Left colon (tissue), 2 donors: ENCODE measurements at regions not wholly inside any gene's neighbourhood (a gene's known extent, or its start where the extent isn't known, plus 50 kb on each side); places are given as distances from the start of the nearest gene placed in this dataset.
"Not testable (repeated sequence)": the region's sequence is repeated elsewhere in the genome, so short reads cannot be mapped to it uniquely, and the experiment has no call there.

Experiments used
- ATAC-seq: fragments of 200-7000 bp; cut with Tn5 transposase; one replicate; pipeline ENCODE4 v1.9.1; 2020; ENCODE audit warnings: mild to moderate bottlenecking, moderate library complexity
- DNase-seq, 2 donors: peaks; one replicate each; pipeline ENCODE4 v3.0.0-alpha.2; 2020
- intact Hi-C, 2 donors: fragments of 100-400 bp; cut with DNase I in 1 of 2; cut with micrococcal nuclease in 1 of 2; formaldehyde crosslinking; loops; one replicate each; pipeline versions ENCODE4 v1.11.2 to v1.14.0; 2022; cut with DNase I, micrococcal nuclease
- donor health status: DM: no; HTN: no; CAD: no.
- donor health status: DM: yes; HTN: yes; CAD: no.

- ATAC-seq (no peak), DNase-seq (no peak)
- intact Hi-C loops = no loop called here
These were observed 97.8 kb upstream of the IPO9 start for GRCh38 chr1:201731142-201731541.

- no peak for DNase-seq
- no peak for ATAC-seq
- intact Hi-C loops = no loop called here
These were observed 97.4 kb upstream of the IPO9 start for GRCh38 chr1:201731592-201731991.

DNA sequence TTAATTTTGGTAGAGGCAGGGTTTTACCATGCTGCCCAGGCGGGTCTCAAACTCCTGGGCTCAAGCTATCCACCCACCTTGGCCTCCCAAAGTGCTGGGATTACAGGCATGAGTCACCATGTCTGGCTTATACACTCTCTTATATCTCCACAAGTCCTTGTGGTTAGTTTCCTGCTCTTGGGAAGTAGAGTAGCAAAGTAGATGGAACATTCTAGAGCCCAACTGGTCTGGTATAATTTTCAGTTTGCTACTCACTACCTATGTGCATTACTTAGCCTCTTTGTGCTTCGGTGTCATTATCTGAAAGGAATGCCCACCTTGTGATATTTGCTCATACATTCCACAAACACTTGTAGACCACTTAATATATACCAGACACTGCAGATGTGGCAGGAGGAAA, 96.6 kb upstream of the IPO9 start:
- intact Hi-C loops = no loop called here
- ATAC-seq = no peak
- DNase-seq = no peak

GRCh38 chr1:201734221-201734620, 94.7 kb upstream of the IPO9 start:
- ATAC-seq, intact Hi-C loops, DNase-seq: not testable (repeated sequence)

GRCh38 chr1:201734786-201735185, 94.2 kb upstream of the IPO9 start:
- no peak for DNase-seq
- no peak for ATAC-seq
- intact Hi-C loops = no loop called here

DNA sequence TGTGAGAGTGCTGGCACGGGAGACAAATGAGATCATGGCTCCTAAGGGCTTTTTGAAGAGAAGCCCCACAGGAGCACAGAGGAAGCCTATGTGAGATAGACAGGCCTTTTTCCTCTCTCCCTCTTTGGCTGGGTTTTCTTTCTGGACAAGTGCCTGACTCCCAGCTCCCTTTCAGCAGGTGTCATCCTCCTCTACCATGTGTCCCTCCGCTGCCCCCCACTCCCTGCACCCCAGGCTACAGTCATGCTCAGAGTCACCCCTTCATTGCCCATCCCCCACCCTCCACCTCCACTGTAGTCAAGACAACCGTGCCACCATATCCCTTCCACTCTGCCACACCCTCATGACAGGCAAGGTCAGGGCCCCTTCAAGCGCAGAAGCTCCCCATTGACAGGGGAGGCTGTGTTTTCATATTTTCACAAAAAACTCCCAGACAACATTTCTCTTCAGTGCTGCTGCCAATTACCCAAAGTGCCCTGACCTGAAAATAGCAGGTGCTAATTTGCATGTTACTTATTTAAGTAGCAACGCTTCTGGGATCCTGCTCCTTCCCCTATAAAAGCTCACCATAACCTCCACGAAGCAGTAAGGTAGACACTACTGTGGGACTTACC, 92.1 kb upstream of the IPO9 start:
- no peak for DNase-seq
- ATAC-seq = no peak
- intact Hi-C loops = no loop called here

DNA sequence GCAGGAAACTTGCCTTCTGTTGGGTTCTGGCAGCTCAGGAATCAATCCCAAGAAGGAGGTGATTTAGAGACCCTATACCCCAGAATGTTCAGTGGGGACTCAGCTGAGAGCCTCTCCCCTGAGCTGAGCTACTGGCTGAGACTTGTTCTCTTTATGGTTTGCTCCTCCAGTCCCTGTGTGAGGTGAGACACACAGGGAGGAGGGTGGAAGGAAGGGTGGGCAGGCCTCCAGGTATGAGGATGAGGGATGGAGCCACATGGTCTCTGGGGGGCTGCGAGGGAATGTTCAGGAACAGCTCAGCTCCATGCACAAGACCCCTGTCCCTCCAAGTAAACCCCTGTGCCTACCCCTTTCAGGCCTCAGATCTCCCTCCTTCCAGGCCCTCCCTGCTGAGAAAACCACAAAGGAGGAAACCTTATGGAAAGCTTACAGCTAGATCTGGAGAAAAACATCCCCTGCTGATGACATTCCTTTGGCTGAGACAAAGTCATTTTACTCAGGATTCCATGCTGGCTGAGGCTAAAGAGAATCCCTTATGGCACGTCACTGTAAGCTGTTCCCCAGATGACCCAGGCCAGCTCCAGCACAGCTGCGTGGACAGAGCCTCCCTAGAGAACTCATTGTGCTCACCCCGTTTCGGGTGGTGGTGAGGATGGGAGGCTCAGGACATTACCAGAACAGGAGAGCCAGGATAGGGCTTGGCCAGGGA, 91.5 kb upstream of the IPO9 start:
- DNase-seq (no peak), ATAC-seq (no peak)
- intact Hi-C loops = no loop called here

DNA sequence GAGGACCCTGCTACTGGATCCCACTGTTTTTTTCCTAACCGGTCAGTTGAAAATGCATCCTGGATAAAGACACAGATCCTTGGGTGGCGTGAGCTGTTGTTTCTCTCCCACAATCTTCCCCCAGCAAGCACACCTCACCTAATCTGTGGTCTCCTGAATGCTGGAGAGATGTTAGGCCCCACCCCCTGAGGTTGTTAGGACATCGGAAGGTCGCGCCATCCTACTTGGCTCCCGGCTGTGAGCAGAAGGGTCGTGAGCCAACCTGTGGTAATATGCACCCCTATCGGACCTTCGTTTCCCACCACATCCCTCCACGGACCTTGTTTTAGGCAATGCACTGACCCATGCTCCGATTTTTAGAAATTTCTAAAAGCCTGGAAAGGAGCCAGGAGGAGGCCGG, 89.9 kb upstream of the IPO9 start:
- no peak for DNase-seq
- intact Hi-C loops = no loop called here

GRCh38 chr1:201739492-201740085, 89.4 kb upstream of the IPO9 start:
- ATAC-seq (peak; percentile 94), DNase-seq (peak; percentile 72 to 83)
- intact Hi-C loops = no loop called here

More for the DNA sequence above, 89.9 kb upstream of the IPO9 start:
- peak; percentile 12 for ATAC-seq

DNA sequence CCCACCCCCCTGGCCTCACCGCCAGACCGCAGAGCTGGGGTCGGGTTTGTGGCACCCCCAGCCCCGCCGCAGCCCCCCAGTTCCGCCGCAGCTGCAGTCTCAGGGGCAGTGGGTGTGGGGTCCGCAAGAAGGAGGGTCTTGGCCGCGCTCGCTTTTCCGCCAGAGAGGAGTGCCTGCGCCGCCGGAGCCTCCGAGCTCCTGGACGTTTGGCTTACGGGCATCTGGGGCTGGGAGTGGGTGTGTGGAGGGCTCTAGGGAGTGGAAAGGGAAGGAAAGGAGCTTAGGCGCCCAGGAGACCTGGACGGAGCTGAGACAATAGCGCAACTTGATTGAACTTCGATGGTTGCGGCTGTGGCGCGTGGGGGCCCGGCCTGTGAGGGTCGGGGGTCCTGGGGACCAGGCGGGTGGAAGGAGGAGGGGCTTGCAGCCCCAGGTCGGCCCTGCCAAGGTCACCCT, 88.8 kb upstream of the IPO9 start:
- ATAC-seq (peak; percentile 47), DNase-seq (peak in 1 of 2 donors; percentile 31)
- intact Hi-C loops = no loop called here

GRCh38 chr1:201740670-201741111, 88.3 kb upstream of the IPO9 start:
- peak; percentile 42 for ATAC-seq
- DNase-seq = peak in 1 of 2 donors; percentile 32
- intact Hi-C loops = no loop called here

DNA sequence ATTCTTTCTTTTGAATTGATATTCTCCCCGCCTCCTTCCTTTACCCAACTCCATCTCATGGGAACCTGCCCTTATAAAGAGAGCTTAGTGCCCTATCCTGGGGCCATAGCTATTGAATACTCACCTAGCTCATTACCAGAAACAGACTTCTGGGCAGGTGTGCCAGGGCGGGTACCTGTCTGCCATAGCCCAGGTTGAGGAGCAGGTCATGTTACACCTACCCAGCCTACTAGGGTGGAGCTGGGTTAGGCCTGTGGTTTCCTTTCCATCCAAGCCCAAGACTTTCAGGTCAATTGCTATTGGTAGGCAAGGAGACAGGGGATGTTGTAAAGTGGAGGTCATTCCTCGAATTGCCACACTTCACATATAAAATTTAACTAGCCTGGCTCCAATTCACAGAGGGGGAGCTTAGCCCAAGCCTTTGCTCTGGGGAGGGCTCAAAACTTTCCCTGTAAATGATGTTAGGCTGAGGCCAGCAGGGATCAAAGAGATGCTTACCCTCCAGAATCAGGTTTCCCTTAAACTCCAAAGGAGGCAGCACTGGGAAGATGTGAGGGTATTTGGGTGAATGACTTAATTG, 87.1 kb upstream of the IPO9 start:
- ATAC-seq (peak; percentile 48), DNase-seq (no peak)
- intact Hi-C loops = no loop called here

DNA sequence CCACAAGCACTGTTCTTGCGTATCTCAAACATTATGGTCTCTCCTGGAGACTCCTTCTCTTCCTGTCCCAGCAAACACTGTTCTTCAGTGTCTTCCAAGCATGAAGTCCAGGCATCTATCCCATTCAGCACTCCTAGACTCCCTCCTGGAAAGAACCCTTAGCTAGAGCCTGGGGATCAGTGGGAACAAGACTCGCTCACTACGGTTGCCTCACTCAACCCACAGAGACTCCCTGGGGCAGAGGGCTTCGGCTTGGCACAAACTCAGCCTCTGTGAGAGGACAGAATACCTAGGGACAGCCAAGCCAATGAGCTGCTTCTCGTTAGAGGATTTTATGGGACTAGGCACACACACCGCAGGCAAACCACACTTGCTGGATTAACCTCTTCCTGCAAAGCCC, 86.5 kb upstream of the IPO9 start:
- intact Hi-C loops = no loop called here
- ATAC-seq = no peak

GRCh38 chr1:201742955-201743805, 85.8 kb upstream of the IPO9 start:
- no peak for DNase-seq
- ATAC-seq = no peak
- intact Hi-C loops = no loop called here

More for the DNA sequence above, 86.5 kb upstream of the IPO9 start:
- DNase-seq = no peak

DNA sequence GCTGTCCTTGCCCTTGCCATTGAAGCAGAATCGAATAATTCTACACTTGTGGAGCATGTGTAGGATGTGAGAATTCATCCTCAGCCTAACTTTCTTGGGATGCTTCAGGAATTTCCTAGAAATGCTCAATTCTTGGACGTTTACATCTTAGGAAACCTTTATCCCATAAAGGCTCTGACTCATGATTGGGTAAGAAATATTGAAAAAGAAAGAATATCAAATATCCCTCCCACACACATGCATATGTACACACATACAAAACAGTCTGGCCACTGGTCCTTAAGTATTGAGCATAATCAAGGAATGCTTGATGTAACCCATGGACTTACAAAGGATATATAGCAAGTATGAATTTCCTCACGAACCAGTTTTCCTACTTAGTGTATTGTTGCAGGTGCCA, 83.9 kb upstream of the IPO9 start:
- DNase-seq (no peak), ATAC-seq (no peak)
- intact Hi-C loops = no loop called here

GRCh38 chr1:201746156-201746555, 82.8 kb upstream of the IPO9 start:
- DNase-seq = no peak
- intact Hi-C loops = no loop called here
- ATAC-seq = no peak

GRCh38 chr1:201747261-201747660, 81.7 kb upstream of the IPO9 start:
- ATAC-seq (no peak), DNase-seq (no peak)
- intact Hi-C loops = no loop called here

GRCh38 chr1:201748335-201748734, 80.6 kb upstream of the IPO9 start:
- DNase-seq = no peak
- intact Hi-C loops = no loop called here
- no peak for ATAC-seq

GRCh38 chr1:201749059-201749690, 79.8 kb upstream of the IPO9 start:
- intact Hi-C loops = no loop called here
- ATAC-seq = no peak

More at GRCh38 chr1:201749059-201749690, 79.8 kb upstream of the IPO9 start:
- DNase-seq = no peak
